ENCODE measurements at regions not wholly inside any gene's neighbourhood (a gene's known extent, or its start where the extent isn't known, plus 50 kb on each side); places are given as distances from the start of the nearest gene placed in this dataset.

DNA sequence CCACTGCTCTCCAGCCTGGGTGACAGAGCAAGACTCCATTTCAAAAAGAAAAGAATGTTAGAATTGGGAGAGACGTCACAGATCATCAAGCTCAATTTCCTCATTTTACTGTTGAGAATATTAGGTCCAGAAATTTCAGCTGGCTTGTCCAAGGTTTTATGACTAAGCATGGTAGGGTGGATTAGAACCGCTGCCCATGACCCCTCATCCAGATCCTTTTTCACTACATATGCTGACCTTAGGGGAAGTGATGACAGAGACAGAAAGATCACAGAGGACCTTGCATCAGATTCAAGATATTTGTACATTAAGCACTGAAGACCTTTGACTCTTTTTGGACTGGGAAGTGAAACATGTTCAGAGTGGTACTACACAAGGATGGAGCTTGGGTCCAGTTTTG, 134.5 kb downstream of the ADAMTS15 start:
- no peak for TF ChIP-seq CTCF (IDR thresholded peaks at IDR 0.05)
- intact Hi-C loops (cut with DNase I), result no loop called here
- Histone ChIP-seq H3K36me3 (no peaks in the 10 kb centered on the region), H3K9me3 (no peaks in the 10 kb centered on the region), H3K4me3 (no peak overlapping the region), H3K27me3 (no peaks in the 10 kb centered on the region), H3K27ac (no peak overlapping the region), H3K4me1 (no peaks in the 10 kb centered on the region)
- DNase-seq (no peak), ATAC-seq (peak in 1 of 4 donors; percentile 26), FAIRE-seq (no peak)
- WGBS, 2 donors, result 81 to 93% methylated on average over 2 of the region's 2 CpGs

DNA sequence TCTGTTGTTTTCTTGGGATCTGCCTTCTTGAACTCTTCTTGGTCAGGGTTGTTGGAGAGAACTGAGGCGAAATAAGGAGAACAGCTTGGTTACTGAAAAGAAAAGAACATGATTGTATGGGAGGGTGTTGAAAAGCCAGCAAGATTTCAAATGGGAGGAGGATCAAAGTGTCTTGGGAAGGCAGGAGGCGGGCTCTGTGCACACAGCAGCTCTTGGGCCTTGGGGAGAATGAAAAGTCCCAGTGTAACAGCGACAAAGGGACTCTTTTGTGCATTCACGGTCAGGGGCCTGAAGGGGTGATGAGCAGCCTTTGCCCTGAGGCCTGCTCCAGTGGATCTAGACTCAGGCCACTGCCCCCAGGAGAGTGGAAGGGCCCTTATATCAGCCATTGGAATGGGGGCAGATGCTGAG, 135.4 kb downstream of the ADAMTS15 start:
- 84 to 88% methylated on average over 4 of the region's 4 CpGs for whole genome bisulfite sequencing, 2 donors
- intact Hi-C loops (cut with DNase I), result no loop called here
- H3K27ac ChIP-seq, result no peak overlapping the region
- DNase-seq (no peak), ATAC-seq (no peak), FAIRE-seq (no peak)
- H3K27me3 ChIP-seq, result no peaks in the 10 kb centered on the region
- no peaks in the 10 kb centered on the region for H3K9me3 ChIP-seq
- no peaks in the 10 kb centered on the region for H3K36me3 ChIP-seq
- no peak overlapping the region for H3K4me3 ChIP-seq
- TF ChIP-seq CTCF (IDR thresholded peaks at IDR 0.05), result no peak
- H3K4me1 ChIP-seq, result no peaks in the 10 kb centered on the region

- no peak for ATAC-seq
- Histone ChIP-seq H3K4me3 (no peak overlapping the region), H3K27ac (no peak overlapping the region), H3K27me3 (no peaks in the 10 kb centered on the region), H3K9me3 (no peaks in the 10 kb centered on the region), H3K36me3 (no peaks in the 10 kb centered on the region), H3K4me1 (no peaks in the 10 kb centered on the region)
- intact Hi-C loops (cut with DNase I), result no loop called here
- FAIRE-seq, result no peak
- DNase-seq, result no peak
- WGBS, 2 donors, result 63 to 68% methylated on average over 5 of the region's 5 CpGs
- TF ChIP-seq CTCF (IDR thresholded peaks at IDR 0.05), result no peak
Observed at GRCh38 chr11:130585545-130585944, 137.1 kb downstream of the ADAMTS15 start.

- Histone ChIP-seq H3K36me3 (no peaks in the 10 kb centered on the region), H3K27me3 (no peaks in the 10 kb centered on the region), H3K27ac (no peak overlapping the region), H3K4me1 (no peaks in the 10 kb centered on the region), H3K9me3 (no peaks in the 10 kb centered on the region), H3K4me3 (no peak overlapping the region)
- intact Hi-C loops (cut with DNase I), result no loop called here
- no peak for TF ChIP-seq CTCF (IDR thresholded peaks at IDR 0.05)
- ATAC-seq (no peak), DNase-seq (no peak), FAIRE-seq (no peak)
- 63 to 89% methylated on average over 4 of the region's 4 CpGs for WGBS, 2 donors
Observed at GRCh38 chr11:130587658-130588057, 139.2 kb downstream of the ADAMTS15 start.

DNA sequence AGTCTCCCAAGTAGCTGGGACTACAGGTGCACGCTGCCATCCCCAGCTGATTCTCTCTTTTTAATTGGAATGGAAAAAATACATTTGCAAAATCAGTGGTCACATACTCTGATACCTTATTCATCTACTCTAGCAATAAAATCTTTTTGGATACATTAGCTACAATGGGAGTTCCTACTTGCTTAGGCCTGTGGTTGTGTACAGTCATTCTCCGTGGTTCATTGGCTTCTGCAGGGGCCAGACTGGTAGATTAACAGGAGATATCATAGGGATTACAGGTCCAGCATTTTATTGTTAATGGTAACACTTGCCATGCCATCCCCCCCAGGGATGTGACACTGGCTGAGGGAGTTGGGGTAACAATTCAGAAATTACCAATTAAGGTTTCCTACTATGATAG, 140.0 kb downstream of the ADAMTS15 start:
- Histone ChIP-seq H3K36me3 (no peaks in the 10 kb centered on the region), H3K27ac (no peak overlapping the region), H3K27me3 (no peaks in the 10 kb centered on the region), H3K9me3 (no peaks in the 10 kb centered on the region), H3K4me1 (no peaks in the 10 kb centered on the region), H3K4me3 (no peak overlapping the region)
- WGBS, 2 donors, result 91 to 95% methylated on average over 2 of the region's 2 CpGs
- FAIRE-seq (no peak), DNase-seq (no peak), ATAC-seq (no peak)
- intact Hi-C loops (cut with DNase I), result no loop called here
- no peak for TF ChIP-seq CTCF (IDR thresholded peaks at IDR 0.05)
